Heart left ventricle (tissue), 13 donors: ENCODE measurements at regions not wholly inside any gene's neighbourhood (a gene's known extent, or its start where the extent isn't known, plus 50 kb on each side); places are given as distances from the start of the nearest gene placed in this dataset.

Source experiments
- CTCF ChIP-seq, 12 donors: fragments of 200-600 bp; sonication (generic) in 4 of 12; IDR thresholded peaks; one replicate each; pipeline versions ENCODE4 v1.5.0 to v1.8.0; 2018 to 2022; ENCODE audit warnings: antibody characterized with exemption in 12 of 12, mild to moderate bottlenecking in 5 of 12
- POLR2A ChIP-seq, 2 donors: fragments of 450-650 bp; IDR thresholded peaks; one replicate each; pipeline ENCODE4 v1.6.1; 2017; ENCODE audit warnings: antibody characterized with exemption in 2 of 2, mild to moderate bottlenecking in 2 of 2, moderate library complexity in 2 of 2
- donor health status: ischemic (EF 13 %, LVEDD 7.1; RV severe dilation, severe dysfunction).
- donor health status: DM: no; HTN: yes; CAD: no.
- donor health status: DM: no; HTN: no; CAD: no.
- donor health status: ischemic (EF 25% LVEDD 6.9; RV normal size, moderate dysfunction).
- donor health status: ischemic (EF 25% LVEDD 5.7; RV mildly dilated, moderate dysfunction).
- donor health status: ischemic (EF 35%, LVEDD 5.7; RV mildly dilated, moderate dysfunction).
- donor health status: nonischemic (EF 11% LVEDD 7.7; RV severe dilation, severe dysfunction).
- donor health status: DM: yes; HTN: yes; CAD: no.
- donor health status: PGD.
- donor health status: ischemic (EF 29% LVEDD 5.4; RV normal size, mild dysfunction).
- donor health status: nonischemic (EF 23%, LVEDD 6.1; RV moderate dilation, normal function).

- TF ChIP-seq POLR2A (IDR thresholded peaks at IDR 0.05) (no peak), CTCF (IDR thresholded peaks at IDR 0.05) (no peak)
Observed at GRCh38 chrX:9188117-9188516, 154.2 kb upstream of the FAM9B start.
